Gastroesophageal sphincter (tissue), 3 donors: ENCODE measurements at regions not wholly inside any gene's neighbourhood (a gene's known extent, or its start where the extent isn't known, plus 50 kb on each side); places are given as distances from the start of the nearest gene placed in this dataset.

Source experiments
- POLR2A ChIP-seq, 2 donors: fragments of 450-650 bp; IDR thresholded peaks; one replicate each; pipeline ENCODE4 v1.6.1; 2017; ENCODE audit warnings: antibody characterized with exemption in 2 of 2, mild to moderate bottlenecking in 2 of 2, moderate library complexity in 1 of 2
- POLR2AphosphoS5 ChIP-seq: sonication (generic); formaldehyde crosslinking; IDR thresholded peaks from one replicate; pipeline ENCODE4 v1.6.1; 2017; ENCODE audit warnings: antibody characterized with exemption
- TF ChIP-seq, protein P1 (sequence below), 4 experiments: fragments of 200-600 bp in 2 of 4; fragments of 450-650 bp in 2 of 4; sonication (generic) in 1 of 4; IDR thresholded peaks; one replicate each; pipeline ENCODE4 v1.5.1; 2017 to 2019; ENCODE audit warnings: antibody characterized with exemption in 4 of 4, mild to moderate bottlenecking in 2 of 4, moderate library complexity in 2 of 4

DNA sequence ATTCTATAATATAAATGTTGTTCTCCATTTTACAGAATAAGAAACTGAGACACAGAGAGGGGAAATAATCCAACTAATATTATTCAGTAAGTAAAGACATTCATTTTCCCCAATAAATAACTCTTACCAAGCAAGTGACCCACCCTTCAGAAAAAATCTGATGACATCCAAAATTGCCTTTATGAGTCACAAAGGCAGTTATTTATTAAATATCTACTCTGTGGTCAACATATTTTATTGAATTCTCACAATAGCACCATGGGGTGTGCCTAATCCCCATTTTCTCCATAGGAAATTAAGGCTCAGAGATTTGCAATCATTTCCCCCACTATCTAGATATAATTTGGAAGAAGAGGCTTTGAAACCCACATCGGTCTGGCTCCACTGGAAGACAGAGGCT, 161.5 kb upstream of the ISX start:
- TF ChIP-seq, protein P1, sequence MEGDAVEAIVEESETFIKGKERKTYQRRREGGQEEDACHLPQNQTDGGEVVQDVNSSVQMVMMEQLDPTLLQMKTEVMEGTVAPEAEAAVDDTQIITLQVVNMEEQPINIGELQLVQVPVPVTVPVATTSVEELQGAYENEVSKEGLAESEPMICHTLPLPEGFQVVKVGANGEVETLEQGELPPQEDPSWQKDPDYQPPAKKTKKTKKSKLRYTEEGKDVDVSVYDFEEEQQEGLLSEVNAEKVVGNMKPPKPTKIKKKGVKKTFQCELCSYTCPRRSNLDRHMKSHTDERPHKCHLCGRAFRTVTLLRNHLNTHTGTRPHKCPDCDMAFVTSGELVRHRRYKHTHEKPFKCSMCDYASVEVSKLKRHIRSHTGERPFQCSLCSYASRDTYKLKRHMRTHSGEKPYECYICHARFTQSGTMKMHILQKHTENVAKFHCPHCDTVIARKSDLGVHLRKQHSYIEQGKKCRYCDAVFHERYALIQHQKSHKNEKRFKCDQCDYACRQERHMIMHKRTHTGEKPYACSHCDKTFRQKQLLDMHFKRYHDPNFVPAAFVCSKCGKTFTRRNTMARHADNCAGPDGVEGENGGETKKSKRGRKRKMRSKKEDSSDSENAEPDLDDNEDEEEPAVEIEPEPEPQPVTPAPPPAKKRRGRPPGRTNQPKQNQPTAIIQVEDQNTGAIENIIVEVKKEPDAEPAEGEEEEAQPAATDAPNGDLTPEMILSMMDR (IDR thresholded peaks at IDR 0.05) = no peak
- no peak for TF ChIP-seq POLR2A (IDR thresholded peaks at IDR 0.05)
- no peak for TF ChIP-seq POLR2AphosphoS5
